GM12872 (cell line): ENCODE measurements at regions not wholly inside any gene's neighbourhood (a gene's known extent, or its start where the extent isn't known, plus 50 kb on each side); places are given as distances from the start of the nearest gene placed in this dataset.

Source experiments
- CTCF ChIP-seq: IDR thresholded peaks from 3 replicates; pipeline ENCODE4 v1.5.1; 2011; ENCODE audit warnings: low read depth, mild to moderate bottlenecking, low read length, moderate library complexity; ENCODE audit not compliant: insufficient read depth

GRCh38 chr14:98858158-98858557 lies 413.8 kb downstream of the BCL11B start:
- TF ChIP-seq CTCF, result no peak

GRCh38 chr14:98858561-98858960 lies 413.4 kb downstream of the BCL11B start:
- no peak for TF ChIP-seq CTCF

GRCh38 chr14:98859301-98859700 lies 412.7 kb downstream of the BCL11B start:
- no peak for TF ChIP-seq CTCF

- TF ChIP-seq CTCF, result no peak
Observed at GRCh38 chr14:98864211-98864610, 407.8 kb downstream of the BCL11B start.

- no peak for TF ChIP-seq CTCF
Observed at GRCh38 chr14:98867146-98867545, 404.9 kb downstream of the BCL11B start.

- TF ChIP-seq CTCF, result no peak
Observed at GRCh38 chr14:98867726-98868125, 404.3 kb downstream of the BCL11B start.

- TF ChIP-seq CTCF, result no peak
Observed at GRCh38 chr14:98868866-98869265, 403.1 kb downstream of the BCL11B start.

- TF ChIP-seq CTCF, result no peak
Observed at GRCh38 chr14:98871796-98872195, 400.2 kb downstream of the BCL11B start.
